HG02884 (cell line): ENCODE measurements at regions not wholly inside any gene's neighbourhood (a gene's known extent, or its start where the extent isn't known, plus 50 kb on each side); places are given as distances from the start of the nearest gene placed in this dataset.

Experiments
- ATAC-seq: cut with Tn5 transposase; IDR thresholded peaks from one replicate; pipeline ENCODE4 v1.9.1; 2021; ENCODE audit warnings: mild to moderate bottlenecking, moderate library complexity; ENCODE audit not compliant: unreplicated experiment

- no peak for ATAC-seq
Measured at GRCh38 chrX:124820738-124821137, 474.4 kb downstream of the SH2D1A start.

- no peak for ATAC-seq
Measured at GRCh38 chrX:124827258-124827845, 481.0 kb downstream of the SH2D1A start.

- ATAC-seq, result no peak
Measured at GRCh38 chrX:124829930-124830329, 483.6 kb downstream of the SH2D1A start.

GRCh38 chrX:124836786-124837185, 482.9 kb upstream of the TEX13C start:
- ATAC-seq, result no peak

DNA sequence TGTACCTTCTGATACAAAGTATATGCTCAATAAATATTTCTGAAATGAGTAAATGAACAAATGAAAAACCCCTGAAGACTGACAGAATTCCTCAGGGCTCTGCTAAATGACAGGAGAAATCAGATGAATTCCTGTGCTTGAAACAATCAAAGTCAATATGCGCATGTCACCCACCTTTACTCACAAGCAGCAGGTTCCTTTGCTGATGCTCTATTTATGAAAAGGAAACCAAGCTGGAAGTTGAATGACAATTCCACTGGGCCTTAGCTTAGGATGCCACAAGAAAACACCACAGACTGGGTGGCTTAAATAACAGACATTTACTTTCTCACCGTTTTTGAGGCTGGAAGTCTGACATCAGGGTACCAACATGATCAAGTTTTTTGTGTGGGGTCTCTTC, 477.5 kb upstream of the TEX13C start:
- ATAC-seq, result no peak

GRCh38 chrX:124860736-124861135, 458.9 kb upstream of the TEX13C start:
- ATAC-seq, result no peak

DNA sequence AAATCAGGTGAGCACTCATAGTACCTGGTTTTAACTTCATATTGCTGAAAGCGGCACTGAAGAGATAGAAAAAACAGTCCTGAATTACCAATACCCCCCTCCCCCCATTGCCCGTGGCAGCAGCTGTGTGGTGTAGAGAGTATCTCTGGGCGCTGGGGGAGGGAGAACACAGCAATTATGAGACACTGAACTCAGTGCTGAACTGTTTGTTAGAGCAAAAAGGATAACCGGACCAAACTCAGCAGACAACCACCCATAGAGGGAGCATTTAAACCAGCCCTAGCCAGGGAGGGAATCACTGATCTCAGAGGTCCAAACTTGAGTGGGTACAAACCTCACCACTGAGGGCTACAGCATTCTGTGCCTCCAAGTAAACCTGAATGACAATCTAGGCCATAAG, 457.4 kb upstream of the TEX13C start:
- ATAC-seq, result no peak

- ATAC-seq, result no peak
Measured at GRCh38 chrX:124863303-124863702, 456.4 kb upstream of the TEX13C start.

- no peak for ATAC-seq
Measured at GRCh38 chrX:124887572-124887971, 432.1 kb upstream of the TEX13C start.

- ATAC-seq, result no peak
Measured at GRCh38 chrX:124895947-124896346, 423.7 kb upstream of the TEX13C start.

- no peak for ATAC-seq
Measured at GRCh38 chrX:124902953-124903352, 416.7 kb upstream of the TEX13C start.

GRCh38 chrX:124910611-124911010, 409.1 kb upstream of the TEX13C start:
- no peak for ATAC-seq

DNA sequence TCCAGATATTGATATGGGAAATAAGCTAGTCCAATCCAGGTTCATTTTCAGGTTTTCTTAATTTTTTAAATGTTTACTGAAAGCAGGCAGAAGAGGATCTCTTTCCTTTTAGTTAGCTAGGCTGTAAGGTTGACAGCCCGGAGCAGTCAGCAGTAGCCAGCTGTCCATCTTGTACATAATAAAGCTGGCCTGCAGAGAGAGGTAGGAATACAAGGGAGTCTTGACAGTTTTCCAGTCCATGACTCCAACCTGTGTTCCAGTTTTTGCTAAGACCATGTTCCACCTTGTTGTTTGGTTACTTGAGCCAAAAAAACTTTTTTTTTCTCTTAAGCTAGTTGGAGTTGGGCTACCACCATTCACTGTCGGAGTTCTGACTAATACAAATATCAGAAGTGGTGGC, 402.7 kb upstream of the TEX13C start:
- ATAC-seq, result no peak

DNA sequence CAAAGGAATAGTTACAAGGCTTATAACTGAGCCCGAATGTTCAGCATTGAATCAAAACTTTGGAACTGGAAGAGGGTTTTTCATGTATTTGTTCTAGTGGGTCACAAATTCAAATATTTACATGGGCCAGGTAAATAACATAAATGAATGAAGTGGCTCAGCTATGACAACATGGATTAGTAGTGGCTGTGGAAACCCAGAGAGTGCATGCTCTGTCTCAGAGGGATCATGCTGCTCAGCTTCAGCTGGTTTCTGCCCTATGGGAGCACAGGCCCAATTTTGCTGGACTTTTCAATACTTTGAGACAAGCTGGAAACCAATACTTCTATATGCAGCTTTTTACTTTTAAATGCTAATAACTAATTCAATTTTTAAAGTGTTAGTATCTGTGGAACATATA, 394.0 kb upstream of the TEX13C start:
- no peak for ATAC-seq

DNA sequence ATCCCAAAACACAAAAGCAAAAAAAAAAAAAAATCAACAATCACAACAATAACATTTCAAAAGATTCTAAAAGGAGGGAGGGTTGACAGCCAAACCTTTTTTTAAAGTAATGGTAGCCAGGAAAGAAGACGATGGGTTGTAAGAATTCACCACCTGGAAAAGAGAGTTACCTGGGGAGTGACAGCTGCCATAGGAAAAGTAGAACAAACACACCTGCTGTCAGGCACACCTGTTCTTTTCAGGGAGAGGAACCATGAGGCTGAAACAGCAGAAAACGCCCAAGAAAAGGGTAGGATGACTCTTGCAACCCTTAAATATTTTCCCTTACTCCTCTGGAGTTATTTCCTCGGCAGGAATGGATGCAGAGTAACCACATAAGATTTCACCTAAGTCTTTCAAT, 388.4 kb upstream of the TEX13C start:
- no peak for ATAC-seq

GRCh38 chrX:124931958-124932357, 387.7 kb upstream of the TEX13C start:
- no peak for ATAC-seq

DNA sequence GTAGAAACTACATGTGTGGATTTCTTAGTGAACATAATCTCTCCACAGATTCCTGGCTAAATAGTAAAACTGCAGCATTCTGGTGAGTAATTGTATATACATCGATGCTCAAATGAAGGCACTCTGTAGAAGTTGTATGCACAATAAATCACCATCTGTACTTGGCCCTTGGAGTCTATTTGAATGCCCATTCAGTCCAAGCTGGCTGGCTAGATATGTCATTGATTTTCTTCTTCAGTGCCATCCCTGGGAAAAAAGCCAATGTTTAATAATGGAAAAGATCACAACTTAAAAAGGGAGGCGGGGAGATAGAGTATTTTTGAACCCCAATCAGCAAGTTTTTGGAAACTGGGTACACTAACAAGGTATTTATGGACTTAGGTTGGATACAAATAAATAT, 381.0 kb upstream of the TEX13C start:
- ATAC-seq, result no peak

- ATAC-seq, result no peak
Measured at GRCh38 chrX:124940531-124940930, 379.1 kb upstream of the TEX13C start.

DNA sequence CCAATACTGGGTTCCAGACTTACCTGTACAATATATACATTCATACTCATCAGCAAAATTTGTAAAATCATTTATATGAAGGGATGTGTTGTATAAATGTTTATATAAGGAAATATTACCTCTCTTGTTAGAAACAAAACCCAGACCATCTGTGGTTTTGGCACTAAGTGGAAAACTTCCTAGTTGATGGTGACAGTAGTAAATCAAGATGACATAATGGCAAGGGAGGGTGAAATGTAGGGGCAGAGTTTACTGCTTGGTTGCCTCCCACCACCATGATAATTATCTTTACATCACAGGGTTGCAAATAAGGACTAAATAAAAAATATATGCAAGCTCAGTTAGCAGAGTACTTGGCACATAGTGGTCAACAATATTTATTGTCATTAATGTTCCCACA, 365.3 kb upstream of the TEX13C start:
- no peak for ATAC-seq

DNA sequence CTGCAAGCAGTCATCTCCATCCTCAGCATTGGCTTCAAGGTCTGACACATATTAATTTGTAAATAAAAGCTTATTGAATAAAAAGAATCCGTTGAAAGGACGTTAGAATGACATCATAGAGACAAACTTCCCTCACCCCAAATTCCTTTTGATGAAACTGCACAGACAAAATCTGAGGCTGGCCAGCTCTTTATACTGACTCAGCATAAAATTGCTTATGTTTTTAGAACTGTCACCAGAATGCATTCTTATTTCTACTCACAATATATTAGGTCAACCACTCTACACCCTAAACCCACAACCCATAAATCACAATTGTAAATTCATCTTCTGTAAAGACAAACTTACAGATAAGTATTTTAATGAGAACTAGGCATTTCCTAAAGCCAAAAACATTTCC, 359.2 kb upstream of the TEX13C start:
- ATAC-seq, result no peak

DNA sequence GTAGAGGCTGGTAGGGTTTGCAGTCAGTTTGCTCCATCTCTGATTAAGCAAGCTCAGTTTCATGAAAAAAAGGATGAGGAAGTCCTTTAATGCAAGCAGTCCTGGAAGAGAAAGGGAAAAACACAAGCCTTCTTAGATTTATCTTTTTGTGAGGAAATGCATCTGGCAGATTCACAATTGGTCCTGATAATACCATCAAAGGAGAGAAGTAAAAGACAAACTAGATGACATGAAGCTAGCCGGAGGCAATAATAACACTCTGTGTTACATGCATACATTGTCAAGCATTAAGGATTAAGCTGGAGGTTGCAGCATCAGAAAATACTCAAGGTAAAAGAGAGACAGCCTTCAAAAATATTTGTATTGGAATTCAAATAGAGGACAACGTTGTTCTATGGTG, 356.0 kb upstream of the TEX13C start, which contains the start of gene TENM1:
Gene TENM1 (minus strand): TSS at position 101 of the 400 bp plus-strand sequence.
- no peak for ATAC-seq

- no peak for ATAC-seq
Measured at GRCh38 chrX:124975456-124975855, 344.2 kb upstream of the TEX13C start.

DNA sequence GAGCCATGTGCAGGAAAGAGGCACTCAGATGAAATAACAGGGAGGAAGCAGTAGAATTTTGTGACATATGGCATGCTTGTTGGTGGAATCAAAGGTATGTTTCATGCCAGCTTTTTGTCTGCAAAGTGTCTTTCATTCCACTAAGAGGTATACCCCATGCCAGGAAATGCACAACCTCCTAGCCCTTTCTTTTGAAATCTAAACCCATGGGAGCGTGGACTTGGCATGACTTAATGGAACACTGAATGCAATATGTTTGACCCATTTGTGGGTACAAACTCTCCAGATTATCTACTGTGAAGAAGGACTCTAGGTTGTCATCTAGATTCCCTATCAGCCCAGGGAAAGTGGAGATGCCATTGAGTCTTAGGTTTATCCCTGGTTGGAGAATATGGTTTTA, 338.3 kb upstream of the TEX13C start:
- no peak for ATAC-seq
